ENCODE measurements at regions not wholly inside any gene's neighbourhood (a gene's known extent, or its start where the extent isn't known, plus 50 kb on each side); places are given as distances from the start of the nearest gene placed in this dataset.

DNA sequence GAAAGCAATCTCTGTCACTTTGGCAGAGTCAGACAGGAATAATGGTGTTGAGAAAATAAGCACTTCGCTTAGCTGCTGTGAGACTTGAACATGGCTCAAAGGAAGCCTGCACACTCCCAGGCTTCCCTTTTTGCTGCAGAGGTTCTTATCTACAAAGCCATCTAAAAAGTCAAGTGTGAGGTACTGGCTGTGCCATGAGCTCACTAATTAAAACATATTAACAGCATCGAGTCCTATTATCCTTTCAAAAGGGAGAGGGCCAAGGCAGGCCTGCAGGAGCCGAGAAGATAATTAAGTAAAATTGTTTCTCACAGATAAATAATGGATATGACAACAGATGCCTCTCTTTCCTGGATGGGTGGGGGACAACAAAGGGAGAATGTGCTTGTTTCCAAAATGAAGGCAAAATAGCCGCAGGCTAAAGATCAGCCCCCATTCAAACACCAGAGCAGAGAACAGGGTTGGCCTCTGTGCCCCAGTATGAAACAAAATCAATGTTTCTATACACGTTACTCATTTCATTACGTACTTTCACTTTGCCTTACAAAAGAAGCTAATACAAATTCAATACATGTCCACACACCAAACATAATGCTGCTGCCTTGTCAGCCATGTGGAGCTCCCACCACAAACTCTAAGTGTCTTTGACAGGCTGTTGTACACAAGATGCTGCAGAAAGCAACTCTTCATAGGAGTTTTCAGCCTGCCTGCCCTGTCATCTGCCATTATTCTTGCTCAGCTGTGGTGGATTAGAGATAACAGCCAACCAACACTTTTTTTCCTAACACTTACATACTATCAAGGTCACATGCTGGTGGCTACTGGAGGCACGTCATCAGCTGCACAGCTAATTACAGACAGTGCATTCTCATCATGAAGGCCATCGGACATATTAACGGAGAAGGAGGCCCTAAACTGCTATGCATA is 55.3 kb downstream of the ELAPOR2 start:
- TF ChIP-seq, protein P1, sequence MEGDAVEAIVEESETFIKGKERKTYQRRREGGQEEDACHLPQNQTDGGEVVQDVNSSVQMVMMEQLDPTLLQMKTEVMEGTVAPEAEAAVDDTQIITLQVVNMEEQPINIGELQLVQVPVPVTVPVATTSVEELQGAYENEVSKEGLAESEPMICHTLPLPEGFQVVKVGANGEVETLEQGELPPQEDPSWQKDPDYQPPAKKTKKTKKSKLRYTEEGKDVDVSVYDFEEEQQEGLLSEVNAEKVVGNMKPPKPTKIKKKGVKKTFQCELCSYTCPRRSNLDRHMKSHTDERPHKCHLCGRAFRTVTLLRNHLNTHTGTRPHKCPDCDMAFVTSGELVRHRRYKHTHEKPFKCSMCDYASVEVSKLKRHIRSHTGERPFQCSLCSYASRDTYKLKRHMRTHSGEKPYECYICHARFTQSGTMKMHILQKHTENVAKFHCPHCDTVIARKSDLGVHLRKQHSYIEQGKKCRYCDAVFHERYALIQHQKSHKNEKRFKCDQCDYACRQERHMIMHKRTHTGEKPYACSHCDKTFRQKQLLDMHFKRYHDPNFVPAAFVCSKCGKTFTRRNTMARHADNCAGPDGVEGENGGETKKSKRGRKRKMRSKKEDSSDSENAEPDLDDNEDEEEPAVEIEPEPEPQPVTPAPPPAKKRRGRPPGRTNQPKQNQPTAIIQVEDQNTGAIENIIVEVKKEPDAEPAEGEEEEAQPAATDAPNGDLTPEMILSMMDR (IDR thresholded peaks at IDR 0.05; ENCODE audit: low read depth, low read length) = no peak
- TF ChIP-seq EZH2phosphoT487 (IDR thresholded peaks at IDR 0.05; ENCODE audit: low read depth) = no peak
